ENCODE measurements at regions not wholly inside any gene's neighbourhood (a gene's known extent, or its start where the extent isn't known, plus 50 kb on each side); places are given as distances from the start of the nearest gene placed in this dataset.
"Not testable (repeated sequence)": the region's sequence is repeated elsewhere in the genome, so short reads cannot be mapped to it uniquely, and the experiment has no call there.

DNA sequence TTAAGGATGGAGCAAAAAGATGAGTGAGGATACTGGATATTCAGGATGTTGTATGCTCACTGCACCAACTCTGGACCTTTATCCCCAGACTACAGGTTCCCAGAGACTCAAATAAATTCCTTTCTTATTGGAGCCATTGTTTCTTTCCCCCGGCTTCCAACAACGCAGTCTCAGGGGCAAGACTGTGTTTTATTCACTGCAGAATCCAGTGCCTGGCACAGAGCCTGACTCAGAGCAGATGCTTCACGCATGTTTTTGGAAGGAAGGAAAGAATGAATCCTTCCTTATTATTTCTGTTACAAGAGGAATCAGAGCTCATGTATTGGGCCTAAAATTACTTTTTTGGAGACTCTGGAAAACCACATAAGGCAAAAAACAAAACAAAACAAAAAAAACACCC, 96.0 kb upstream of the VGLL4 start:
- no peak for DNase-seq (ENCODE audit: low read depth)

DNA sequence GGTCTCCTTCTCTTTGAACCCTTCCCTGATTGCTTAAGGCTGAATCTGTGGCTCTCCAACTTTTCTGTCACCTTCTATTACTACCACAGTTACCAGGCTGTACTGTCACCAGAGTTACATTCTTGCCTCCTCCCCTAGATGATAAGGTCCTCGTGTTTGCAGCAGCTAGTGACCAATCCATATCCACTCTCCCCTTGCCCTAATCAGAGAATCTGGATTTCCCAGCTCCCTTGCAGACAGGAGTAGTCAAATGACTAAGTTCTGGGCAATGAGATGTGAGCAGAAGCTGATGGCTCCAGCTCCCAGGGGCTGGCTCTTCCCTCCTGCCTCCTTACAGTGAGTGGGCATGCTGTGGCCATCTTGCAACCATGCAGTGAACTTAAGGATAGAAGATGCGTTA, 95.4 kb upstream of the VGLL4 start:
- DNase-seq (ENCODE audit: low read depth): no peak

DNA sequence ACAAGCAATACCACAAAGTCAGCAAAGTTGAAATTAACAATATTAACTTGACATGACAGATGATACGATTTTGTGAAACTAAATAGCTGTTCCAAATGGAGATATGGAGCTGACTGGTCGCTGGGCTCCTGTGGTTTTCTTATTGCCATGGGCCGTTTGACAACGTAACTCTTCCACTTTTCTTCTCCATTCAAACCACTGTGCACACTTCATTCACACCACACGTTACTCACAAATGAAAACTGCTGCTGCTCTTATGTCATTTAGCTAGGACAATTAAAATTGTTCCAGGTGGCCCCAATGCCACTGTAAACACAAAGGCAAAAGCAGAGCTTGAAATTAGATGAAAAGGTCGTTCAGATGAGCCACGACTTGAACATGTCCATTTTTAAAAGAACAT, 94.0 kb upstream of the VGLL4 start:
- no peak for DNase-seq (ENCODE audit: low read depth)

DNA sequence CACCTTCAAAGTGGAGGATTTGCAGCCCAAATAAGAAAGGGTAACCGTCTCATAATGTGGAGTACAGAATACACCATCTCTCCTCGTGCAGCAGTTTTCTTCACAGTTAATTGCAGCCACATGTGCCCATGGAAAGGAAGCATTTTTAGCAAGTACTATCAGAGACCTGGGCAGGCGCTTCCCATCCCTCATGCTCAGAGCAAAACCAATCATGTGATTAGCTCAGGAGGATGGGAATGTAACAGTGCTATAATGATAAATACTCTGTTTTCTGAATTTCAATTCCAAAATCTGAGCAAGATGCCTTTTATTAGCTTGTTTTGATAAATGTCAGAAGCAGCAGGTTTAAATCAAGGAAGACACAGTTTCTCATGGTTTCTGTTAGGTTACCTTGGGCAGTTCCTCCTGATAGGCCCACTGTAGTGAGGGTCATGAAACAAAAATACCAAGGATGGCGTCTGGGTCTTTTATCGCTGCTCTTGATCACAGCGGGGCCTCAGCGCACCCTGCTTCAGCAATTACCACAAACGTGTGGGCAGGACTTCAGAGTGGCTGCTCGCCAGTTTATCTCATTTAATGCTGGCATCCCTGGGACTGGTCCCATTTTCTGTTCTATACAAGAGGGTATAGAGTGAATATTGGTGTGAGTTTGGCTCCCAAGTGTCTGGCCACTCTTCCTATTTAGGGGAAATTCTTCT, 92.6 kb upstream of the VGLL4 start:
- DNase-seq (ENCODE audit: low read depth): no peak

DNA sequence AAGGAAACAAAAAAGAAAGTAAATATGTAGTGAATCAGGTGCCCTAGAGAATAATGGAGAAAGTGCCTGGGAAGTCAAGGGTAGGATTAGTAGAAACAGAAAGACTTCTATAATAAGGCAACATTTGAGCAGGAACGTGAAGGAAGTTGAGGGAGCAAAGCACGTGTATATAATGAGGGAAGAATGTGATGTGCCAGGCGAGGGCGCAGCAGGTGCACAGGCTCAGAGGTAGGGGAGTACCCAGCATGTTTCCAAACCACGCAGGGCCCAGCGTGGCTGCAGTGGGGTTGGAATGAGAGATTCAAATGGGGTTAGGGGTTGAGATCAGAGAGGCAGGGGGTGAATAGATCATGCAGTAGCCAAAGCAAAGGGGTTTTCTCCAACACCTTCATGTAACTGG, 91.9 kb upstream of the VGLL4 start:
- no peak for DNase-seq (ENCODE audit: low read depth)

DNA sequence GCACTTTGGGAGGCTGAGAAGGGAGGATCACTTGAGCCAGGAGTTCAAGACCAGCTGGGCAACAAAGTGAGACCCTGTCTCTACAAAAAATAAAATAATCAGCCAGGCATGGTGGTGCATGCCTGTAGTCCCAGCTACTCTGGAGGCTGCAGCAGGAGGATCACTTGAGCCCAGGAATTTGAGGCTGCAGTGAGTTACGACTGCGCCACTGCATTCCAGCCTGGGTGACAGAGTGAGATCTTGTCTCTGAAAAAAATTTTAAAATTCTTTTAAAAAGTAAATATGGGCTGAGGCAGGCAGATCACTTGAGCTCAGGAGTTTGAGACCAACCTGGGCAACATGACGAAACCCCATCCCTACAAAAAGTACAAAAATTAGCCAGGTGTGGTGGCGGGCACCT, 91.4 kb upstream of the VGLL4 start:
- not testable (repeated sequence) for DNase-seq (ENCODE audit: low read depth)

DNA sequence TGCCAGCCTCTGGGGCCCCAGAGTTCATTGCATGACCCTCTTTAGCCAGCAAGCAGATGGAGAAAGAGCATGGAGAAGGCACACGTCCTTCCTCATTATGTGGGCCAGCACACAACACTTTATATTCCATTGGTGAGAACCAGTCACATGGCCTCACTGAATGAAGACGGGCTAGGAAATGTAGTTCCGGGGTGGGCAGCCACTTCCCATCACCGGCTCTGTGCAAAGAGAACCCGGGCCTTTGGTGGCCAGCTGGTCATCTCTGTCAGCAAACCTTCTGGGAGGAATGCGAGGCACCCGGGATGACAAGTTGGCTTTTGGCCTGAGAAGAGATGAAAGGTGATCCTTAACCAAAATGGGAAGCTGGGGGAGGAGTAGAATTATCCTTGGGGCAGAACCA, 90.2 kb upstream of the VGLL4 start:
- DNase-seq (ENCODE audit: low read depth): no peak

DNA sequence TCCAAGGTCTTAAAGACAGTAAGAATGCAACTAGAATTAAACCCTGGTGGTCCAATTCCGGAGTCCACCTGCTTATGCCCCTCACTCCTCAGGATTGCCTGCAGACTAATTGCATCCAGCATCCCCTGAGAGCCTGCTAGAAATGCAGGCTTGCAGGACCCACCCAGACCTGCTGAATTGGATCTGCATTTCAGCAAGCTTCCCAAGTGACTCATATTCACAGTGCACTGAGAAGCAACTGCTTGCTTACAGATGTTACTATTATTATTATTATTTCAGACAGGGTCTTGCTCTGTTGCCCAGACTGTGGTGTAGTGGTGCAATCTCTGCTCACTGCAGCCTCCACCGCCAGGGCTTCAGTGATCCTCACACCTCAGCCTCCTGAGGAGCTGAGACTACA, 83.5 kb upstream of the VGLL4 start:
- no peak for DNase-seq (ENCODE audit: low read depth)

DNA sequence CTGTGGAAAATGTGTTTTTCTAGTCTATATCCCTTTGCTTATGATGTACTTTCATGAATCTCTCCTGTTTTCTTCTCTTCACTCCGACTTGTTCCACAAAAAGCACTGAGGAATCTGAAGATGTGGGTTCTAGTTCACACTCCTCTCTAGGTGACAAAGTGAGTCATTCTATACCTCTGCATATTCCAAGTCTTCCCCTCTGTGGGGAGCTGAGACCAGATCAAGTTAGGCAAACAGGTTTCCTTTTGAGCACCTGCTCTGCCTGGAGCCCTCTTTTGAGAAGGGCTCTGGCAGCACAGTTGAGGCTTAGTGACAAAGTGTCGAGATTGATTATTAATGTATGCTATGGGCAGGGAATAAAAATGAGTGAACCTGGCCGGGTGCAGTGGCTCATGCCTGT, 82.4 kb upstream of the VGLL4 start:
- no peak for DNase-seq (ENCODE audit: low read depth)

DNA sequence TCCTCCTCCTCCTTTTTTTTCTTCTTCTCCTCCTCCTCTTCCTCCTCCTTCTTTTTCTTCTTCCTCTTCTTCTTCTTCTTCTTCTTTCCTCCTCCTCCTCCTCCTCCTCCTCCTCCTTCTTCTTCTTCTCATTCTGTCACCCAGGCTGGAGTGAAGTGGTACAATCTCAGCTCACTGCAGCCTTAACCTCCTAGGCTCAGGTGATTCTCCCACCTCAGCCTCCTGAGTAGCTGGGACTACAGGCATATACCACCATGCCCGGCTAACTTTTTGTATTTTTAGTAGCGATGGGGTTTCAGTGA, 81.6 kb upstream of the VGLL4 start:
- DNase-seq (ENCODE audit: low read depth): not testable (repeated sequence)

DNA sequence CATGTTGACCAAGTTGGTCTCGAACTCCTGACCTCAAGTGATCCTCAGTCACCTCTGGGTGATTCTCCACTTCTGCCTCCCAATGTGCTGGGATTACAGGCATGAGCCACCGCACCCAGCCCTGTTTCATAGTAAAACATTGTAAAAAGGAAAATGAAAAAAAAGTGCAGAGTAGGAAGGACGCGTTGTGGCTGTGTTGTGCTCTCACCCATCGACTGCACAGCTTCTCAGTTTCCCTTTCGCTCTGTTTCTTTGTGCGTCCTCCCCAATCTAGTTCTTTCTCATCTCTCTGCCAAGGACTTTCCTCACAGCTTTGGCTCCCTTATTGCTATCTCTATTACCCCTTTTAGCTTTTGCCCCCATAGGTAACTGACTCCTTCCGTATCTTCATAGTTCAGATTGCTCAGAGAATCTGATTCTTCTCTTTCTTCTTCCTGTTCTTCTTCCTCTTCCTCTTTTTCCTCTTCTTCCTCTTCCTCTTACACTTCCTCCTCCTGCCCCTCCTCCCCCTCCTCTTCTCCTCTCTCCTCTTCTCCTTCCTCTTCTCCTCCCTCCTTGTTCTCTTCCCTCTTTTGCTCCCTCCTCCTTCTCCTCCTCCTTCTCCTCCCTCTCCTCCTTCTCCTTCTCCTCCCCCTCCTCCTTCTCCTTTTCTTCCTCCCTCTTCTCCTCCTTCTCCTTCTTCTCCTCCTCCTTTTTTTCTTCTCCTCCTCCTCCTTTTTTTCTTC, 81.1 kb upstream of the VGLL4 start:
- no peak for DNase-seq (ENCODE audit: low read depth)

DNA sequence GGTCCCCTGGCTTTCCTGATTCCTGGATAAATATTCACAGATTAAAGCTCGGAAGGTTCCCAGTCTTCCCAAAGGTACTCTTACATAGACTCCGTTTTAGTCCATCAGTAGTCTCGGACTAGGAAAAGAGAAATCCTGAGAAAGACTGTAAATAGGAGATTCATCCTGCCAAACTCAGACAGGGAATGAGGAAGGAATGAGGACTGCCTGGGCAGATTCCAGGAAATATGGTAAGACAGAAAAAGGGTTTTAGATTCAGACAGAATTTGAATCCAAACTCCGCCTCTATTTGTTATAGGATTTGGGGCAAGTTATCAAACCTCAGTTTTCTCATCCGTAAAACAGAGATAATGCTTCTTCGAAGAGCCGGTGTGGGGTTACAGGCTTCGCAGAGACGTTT, 77.8 kb upstream of the VGLL4 start:
- no peak for DNase-seq (ENCODE audit: low read depth)

DNA sequence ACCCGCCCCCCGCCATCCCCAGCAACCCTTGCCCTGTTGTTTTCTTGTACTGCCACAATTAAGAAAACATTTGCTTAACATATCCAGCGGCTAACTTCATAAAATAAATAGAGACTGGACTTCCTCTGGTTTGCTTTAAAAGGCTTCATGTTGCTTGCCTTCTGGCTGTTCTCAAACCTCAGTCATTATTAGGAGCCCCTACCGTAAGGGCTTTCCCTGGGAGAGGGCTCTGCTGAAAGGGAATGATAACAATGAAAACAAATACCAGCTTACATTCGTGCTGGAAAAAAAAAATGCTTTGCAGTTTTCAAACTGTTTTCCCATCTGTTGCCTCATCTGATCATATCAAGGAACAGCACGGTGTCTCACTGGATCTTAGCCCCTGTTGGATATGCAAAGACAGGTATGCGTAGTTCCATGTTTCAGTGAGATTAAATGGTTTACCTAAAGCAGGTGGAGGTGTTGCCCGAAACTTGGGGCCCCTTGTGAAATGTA, 77.2 kb upstream of the VGLL4 start:
- no peak for DNase-seq (ENCODE audit: low read depth)

DNA sequence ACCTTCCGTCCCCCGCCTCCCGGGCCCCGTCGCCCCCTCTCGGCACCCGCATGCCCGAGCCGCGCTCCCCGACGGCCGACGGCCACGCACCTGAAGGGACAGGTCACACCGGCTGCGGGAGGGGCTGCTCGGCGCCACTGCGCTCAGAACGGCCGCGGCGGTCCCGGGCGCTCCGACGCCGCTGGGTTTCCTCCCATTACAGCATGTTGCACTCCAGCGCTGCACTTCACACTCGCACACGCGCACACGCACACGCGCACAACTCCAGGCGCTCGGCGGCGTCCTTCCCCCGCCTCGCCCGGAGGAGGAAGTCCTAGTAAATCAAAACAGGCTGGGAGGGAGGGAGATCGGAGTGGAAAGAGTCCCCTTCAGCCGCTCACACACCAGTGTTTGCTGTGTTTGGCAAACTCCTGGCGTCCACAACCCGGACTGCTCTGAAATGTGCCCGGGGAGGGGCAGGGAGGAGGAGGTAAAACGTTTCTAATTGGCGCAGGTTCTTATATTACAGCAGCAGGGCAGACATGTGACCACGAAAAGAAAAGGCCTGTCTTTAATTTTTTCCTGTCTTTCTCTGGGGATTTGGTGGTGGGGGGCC, 76.7 kb upstream of the VGLL4 start:
- peak; percentile 26 for DNase-seq (ENCODE audit: low read depth)

DNA sequence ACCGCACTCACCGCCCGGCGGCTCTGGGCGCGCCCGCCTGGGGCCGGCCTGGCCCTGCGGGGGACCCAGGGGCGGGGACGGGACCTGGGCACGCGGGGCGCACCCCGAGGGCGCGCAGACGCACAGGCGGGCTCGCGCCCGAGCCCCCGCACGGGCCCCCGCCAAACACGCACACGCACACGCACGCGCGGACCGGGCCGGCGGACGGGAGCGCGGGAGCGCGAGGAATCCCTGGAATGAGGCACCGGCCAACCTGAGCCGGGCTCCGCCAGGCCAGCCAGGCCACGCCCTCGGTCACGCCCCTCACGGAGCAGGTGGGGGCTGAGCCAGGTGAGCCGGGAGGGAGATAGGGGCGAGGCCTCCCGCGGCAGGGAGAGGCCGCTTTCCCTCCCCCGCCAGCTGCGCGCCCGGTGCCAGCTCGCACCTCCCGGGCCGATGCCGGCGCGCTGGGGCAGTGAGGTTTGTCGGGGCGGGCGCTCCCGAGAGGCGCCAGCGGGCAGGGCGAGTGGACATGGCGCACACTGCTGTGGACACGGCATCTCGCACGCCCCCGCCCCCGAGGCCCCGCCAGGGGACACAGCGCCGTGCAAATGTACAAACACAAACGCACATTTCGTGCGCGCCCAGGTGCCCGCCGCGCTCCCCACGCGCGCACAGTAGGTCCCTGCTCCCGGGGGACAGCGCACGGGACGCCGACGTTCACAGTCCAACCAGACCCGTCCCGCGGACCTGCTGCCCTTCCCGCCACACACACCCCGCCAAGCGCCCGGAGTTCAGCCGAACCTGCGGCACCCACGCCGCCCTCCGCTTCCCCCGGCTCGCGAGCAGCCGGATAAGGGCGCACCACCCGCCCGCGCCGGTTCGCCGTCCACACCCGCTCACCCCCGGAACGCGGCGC, 75.9 kb upstream of the VGLL4 start:
- DNase-seq (ENCODE audit: low read depth): peak; percentile 66

DNA sequence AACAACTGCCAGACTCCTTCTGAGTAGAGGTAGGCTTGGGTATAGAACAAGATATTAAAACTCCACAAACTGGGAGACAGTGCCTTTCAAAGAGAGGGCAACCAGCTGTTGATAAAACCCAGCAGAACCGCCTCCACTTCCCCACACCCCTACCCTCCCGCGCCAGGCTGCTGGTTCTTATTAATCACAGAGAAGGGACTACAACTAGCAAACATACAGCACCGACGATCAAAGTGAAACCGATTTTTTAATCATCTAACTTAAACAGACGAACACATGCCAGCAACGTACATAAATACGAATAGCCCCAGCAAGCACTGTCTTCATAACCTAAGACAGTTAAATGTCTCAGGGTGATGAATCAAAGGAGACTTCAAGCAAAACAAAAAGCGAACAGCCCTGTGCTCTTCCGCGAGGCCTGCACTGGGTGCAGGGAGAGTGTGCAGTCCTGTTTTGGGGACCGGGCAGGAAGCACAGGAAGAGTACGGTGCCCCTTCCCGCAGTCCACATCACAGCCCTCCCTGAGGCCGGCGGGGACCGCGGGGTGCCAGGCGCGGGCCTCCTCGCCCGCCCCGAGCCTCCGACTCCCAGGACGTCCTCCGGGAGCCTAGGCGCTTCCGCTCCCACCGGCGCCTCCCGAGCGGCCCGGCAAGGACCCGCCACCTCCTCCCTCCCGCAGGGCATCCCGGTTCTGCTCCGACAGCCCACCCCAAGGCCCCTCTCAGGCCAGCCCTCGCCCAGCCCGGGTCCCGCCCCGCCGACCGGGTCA, 75.1 kb upstream of the VGLL4 start:
- DNase-seq (ENCODE audit: low read depth): peak; percentile 23

DNA sequence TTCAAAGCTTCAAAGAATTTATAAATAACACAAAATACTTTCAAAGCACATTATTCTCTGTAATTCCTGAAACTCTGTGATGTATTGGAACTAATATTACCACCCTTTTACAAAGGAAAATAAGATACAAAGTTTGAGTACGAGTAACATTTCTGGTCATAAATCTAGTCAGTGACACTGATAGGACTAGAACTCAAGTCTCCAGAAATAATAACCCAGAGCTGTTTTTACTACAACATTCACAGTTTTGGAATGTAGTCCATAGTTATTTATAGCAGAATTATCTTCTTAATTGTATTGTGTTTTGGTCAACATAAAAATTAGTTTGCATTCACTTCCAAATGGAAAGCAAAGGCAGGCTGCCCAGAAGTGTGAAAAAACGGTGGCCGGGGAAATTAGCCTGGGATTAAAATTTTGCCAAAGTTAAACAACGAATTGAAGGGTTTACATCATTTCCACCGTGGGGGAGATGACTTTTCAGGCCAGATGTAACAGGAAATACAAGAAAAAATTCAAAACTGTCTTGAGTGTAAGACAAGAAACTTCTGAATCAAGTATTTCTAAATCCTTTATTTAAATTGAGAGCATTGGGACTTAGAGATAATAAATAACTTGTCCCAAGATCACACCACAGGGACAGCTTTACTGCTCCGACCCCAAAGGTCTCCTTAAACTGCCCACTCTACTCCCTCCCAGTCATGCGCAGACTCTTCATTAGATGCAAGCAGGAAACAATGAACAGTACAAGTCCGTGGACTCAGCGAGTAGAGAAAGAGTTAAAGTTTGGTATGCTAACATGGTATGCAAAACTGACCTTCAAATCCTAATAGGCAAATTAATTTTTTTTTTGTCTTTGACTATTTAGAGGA, 74.3 kb upstream of the VGLL4 start:
- no peak for DNase-seq (ENCODE audit: low read depth)

DNA sequence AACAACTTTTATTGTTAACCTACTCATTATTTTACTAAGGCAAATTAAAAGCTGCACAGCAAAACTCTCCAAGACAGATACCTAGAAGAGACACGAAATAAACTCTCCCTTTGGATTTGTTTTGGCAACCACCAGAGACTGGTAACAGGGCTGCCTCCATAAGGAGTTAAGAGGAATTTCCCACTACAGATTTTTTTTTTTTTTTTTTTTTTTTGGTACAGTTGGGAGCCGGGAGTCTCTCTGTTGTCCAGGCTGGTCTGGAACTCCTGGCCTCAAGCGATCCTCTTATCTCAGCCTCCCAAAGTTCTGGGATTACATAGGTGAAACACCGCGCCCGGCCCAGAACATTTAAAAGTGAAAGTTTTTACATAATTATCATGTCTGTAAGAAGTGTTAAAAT, 73.6 kb upstream of the VGLL4 start:
- no peak for DNase-seq (ENCODE audit: low read depth)

DNA sequence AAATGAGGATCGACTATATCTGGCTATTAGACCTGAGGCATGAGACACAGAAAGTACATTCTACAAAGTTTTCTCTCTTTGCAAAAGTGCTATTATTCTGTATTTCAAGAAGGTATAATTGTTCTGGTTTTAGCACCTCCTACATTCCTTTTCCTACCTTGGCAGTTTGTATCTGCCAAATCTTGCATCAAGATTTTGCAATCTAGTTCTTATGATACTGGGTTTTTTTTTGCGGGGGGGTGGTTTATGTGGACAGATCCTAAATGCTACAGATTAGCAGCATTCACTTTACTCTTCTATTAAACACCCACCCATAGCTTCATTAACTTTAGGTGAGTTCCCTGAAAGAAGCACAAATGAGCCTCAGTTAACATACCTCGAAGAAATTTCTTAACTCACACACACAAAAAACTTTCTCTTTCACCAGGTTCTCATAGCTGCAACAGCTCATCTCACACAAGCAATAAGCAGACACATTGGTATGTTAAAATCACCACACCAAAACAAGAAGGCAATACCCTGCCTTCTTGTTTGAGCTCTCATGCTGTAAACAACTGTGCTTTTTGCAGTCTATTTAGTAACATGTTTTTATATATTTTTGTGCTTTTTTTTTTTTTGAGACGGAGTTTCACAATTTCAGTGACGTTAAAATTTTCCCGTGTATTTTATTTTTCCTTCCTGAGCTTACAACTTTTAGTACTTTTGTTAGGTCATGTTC, 73.0 kb upstream of the VGLL4 start:
- DNase-seq (ENCODE audit: low read depth): no peak

DNA sequence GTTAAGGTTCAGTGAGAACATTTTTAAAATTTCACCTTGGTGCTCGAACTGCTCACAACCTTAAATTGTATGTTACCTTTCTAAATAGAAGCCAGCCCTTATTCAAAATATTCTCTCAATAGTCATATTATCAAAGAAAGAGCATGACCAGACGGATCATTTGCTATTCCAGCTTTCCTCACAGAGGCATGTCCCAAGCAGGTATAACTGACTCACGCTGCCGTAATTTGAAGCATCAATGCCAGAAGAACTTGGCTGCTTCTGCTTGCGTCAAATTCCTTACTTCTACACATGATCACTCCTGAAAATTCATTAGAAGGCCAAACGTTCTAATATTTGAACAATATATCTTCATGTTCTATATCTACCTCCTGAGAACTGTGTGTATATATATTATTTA, 69.5 kb upstream of the VGLL4 start:
- DNase-seq (ENCODE audit: low read depth): no peak
